Endothelial cell of umbilical vein (primary cell): ENCODE measurements at regions not wholly inside any gene's neighbourhood (a gene's known extent, or its start where the extent isn't known, plus 50 kb on each side); places are given as distances from the start of the nearest gene placed in this dataset.

Experiments used
- BruUV-seq: library from RNA; stranded (reverse); fragments of 400-500 nt; replicated peaks from 2 replicates; lab custom pipeline; 2021; lab: Mats Ljungman, UMichigan
- CTCF ChIA-PET: fragments of 300-600, 350-600 bp; sonication (Branson Sonifier 250); formaldehyde crosslinking; loops from one replicate; lab custom pipeline; 2021; ENCODE audit warnings: antibody characterized with exemption, inconsistent platforms; lab: Charles Lee
- POLR2A ChIA-PET: fragments of 300-600, 350-600 bp; sonication (Branson Sonifier 250); formaldehyde crosslinking; loops from one replicate; lab custom pipeline; 2021; ENCODE audit warnings: antibody characterized with exemption, inconsistent platforms; lab: Charles Lee
- DNase-seq: peaks from one replicate; pipeline ENCODE4 v3.0.0-alpha.2; 2011; ENCODE audit warnings: low read depth, low spot score
- FAIRE-seq: peaks from 2 replicates; lab custom pipeline; 2011; peaks lifted over from hg19 to GRCh38; lab: Jason Lieb, UNC
- H2AFZ ChIP-seq: 2 replicates; pipeline ENCODE4 v1.6.0; 2012; ENCODE audit warnings: low read depth, low read length, control low read depth, inconsistent platforms
- H3K27ac ChIP-seq: 2 replicates; pipeline ENCODE4 v1.5.1; 2011; ENCODE audit warnings: low read depth, mild to moderate bottlenecking, control low read depth, low read length, moderate library complexity; ENCODE audit not compliant: insufficient read depth
- H3K27me3 ChIP-seq, 2 experiments: 2 replicates each; pipeline versions ENCODE4 v1.6.0 to v1.6.1; 2011; ENCODE audit warnings: low read length in 2 of 2, mixed read lengths in 1 of 2; ENCODE audit not compliant: control insufficient read depth in 2 of 2, insufficient read depth in 2 of 2
- H3K36me3 ChIP-seq, 2 experiments: 2 replicates in 1 of 2; 3 replicates in 1 of 2; pipeline ENCODE4 v1.5.1; 2011; ENCODE audit warnings: low read length in 2 of 2, mild to moderate bottlenecking in 1 of 2, moderate library complexity in 1 of 2; ENCODE audit not compliant: control insufficient read depth in 2 of 2, insufficient read depth in 2 of 2; ENCODE audit errors: extremely low read depth in 1 of 2
- H3K4me1 ChIP-seq: 3 replicates; pipeline ENCODE4 v1.5.1; 2011; ENCODE audit warnings: mild to moderate bottlenecking, low read length; ENCODE audit not compliant: control insufficient read depth, insufficient read depth; ENCODE audit errors: extremely low read depth
- H3K4me2 ChIP-seq: 2 replicates; pipeline ENCODE4 v1.6.1; 2011; ENCODE audit warnings: low read length, control low read depth, mixed read lengths; ENCODE audit not compliant: insufficient read depth
- H3K4me3 ChIP-seq, 3 experiments: fragments of 200-600 bp in 1 of 3; sonication (generic), shearing (Covaris generic) in 1 of 3; replicated peaks in 1 of 3; 2 replicates each; pipeline ENCODE4 v1.5.1; 2011 to 2016; ENCODE audit warnings: control low read depth in 3 of 3, low read length in 3 of 3, mild to moderate bottlenecking in 2 of 3, inconsistent platforms in 1 of 3, low read depth in 1 of 3, moderate library complexity in 1 of 3; ENCODE audit not compliant: insufficient read depth in 1 of 3
- H3K79me2 ChIP-seq: 2 replicates; pipeline ENCODE4 v1.6.0; 2012; ENCODE audit warnings: low read length, inconsistent platforms; ENCODE audit not compliant: control insufficient read depth, insufficient read depth
- H3K9ac ChIP-seq: replicated peaks from 2 replicates; pipeline ENCODE3; 2011; ENCODE audit warnings: low read length, control low read depth; ENCODE audit not compliant: insufficient read depth; ENCODE audit errors: extremely low read depth
- H3K9me1 ChIP-seq: replicated peaks from 3 replicates; pipeline ENCODE4 v1.6.0; 2011; ENCODE audit warnings: mild to moderate bottlenecking, low read length; ENCODE audit not compliant: control insufficient read depth, insufficient read depth; ENCODE audit errors: extremely low read depth
- H3K9me3 ChIP-seq: replicated peaks from 2 replicates; pipeline ENCODE4 v1.5.1; 2012; ENCODE audit warnings: low read length, inconsistent platforms; ENCODE audit not compliant: control insufficient read depth, insufficient read depth
- H4K20me1 ChIP-seq: replicated peaks from 2 replicates; pipeline ENCODE3; 2011; ENCODE audit warnings: mild to moderate bottlenecking, low read length; ENCODE audit not compliant: control insufficient read depth, insufficient read depth; ENCODE audit errors: extremely low read depth
- CTCF ChIP-seq, 2 donors: IDR thresholded peaks; 1 replicate in 1 of 2; 2 replicates in 1 of 2; pipeline ENCODE4 v1.5.1; 2011; ENCODE audit warnings: low read length in 2 of 2, mild to moderate bottlenecking in 2 of 2, moderate library complexity in 2 of 2, control low read depth in 1 of 2, inconsistent platforms in 1 of 2, low read depth in 1 of 2; ENCODE audit not compliant: insufficient read depth in 1 of 2; ENCODE audit errors: extremely low read depth in 1 of 2
- EZH2 ChIP-seq: IDR thresholded peaks from 2 replicates; pipeline ENCODE4 v1.6.1; 2012; ENCODE audit warnings: borderline replicate concordance, low read depth, mild to moderate bottlenecking, moderate library complexity, low read length, inconsistent platforms; ENCODE audit not compliant: severe bottlenecking
- FOS ChIP-seq: IDR thresholded peaks from 2 replicates; pipeline ENCODE4 v1.6.1; 2011; ENCODE audit warnings: mild to moderate bottlenecking, low read length, moderate library complexity, borderline replicate concordance; ENCODE audit not compliant: insufficient read depth
- GATA2 ChIP-seq: IDR thresholded peaks from 2 replicates; pipeline ENCODE4 v1.7.0; 2011; ENCODE audit warnings: low read depth, mild to moderate bottlenecking, moderate library complexity, mixed read lengths, low read length; ENCODE audit not compliant: insufficient read length, insufficient read depth
- JUN ChIP-seq: IDR thresholded peaks from 2 replicates; pipeline ENCODE4 v1.6.1; 2011; ENCODE audit warnings: borderline replicate concordance, low read depth; ENCODE audit not compliant: insufficient read length, insufficient read depth
- MAX ChIP-seq: IDR thresholded peaks from 2 replicates; pipeline ENCODE4 v1.6.1; 2011; ENCODE audit not compliant: insufficient read depth, insufficient read length
- dilution Hi-C: fragments of 300-500 bp; cut with MboI; formaldehyde crosslinking; loops from one replicate; pipeline ENCODE4 v1.15.0; 2019; ENCODE audit warnings: low sequenced_read_pairs; ENCODE audit not compliant: extremely low pct_ligation_motif_present
- intact Hi-C: fragments of 100-400 bp; cut with micrococcal nuclease; formaldehyde crosslinking; loops from one replicate; pipeline ENCODE4 v1.10.0; 2022

- POLR2A ChIA-PET: no interaction called here
- Histone ChIP-seq H4K20me1 (no peaks in the 10 kb centered on the region), H3K9me3 (no peaks in the 10 kb centered on the region), H3K9me1 (no peaks in the 10 kb centered on the region), H3K36me3 (no peaks in the 10 kb centered on the region), H3K27me3 (no peaks in the 10 kb centered on the region), H3K27ac (no peak overlapping the region), H2AFZ (no peak overlapping the region), H3K9ac (no peak overlapping the region), H3K79me2 (no peaks in the 10 kb centered on the region), H3K4me3 (no peak overlapping the region), H3K4me2 (no peak overlapping the region), H3K4me1 (no peaks in the 10 kb centered on the region)
- dilution Hi-C loops: no loop called here
- FAIRE-seq (no peak), DNase-seq (no peak)
- BruUV-seq: no TSS peak
- intact Hi-C loops: no loop called here
- TF ChIP-seq EZH2 (no peak), FOS (no peak), GATA2 (no peak), MAX (no peak), CTCF (IDR thresholded peaks at IDR 0.05; ENCODE audit: extremely low read depth in 1 of 2, insufficient read depth in 1 of 2, low read depth in 1 of 2, low read length in 2 of 2) (no peak), JUN (no peak)
- CTCF ChIA-PET: no interaction called here
Measured at GRCh38 chr2:60285626-60286316, 267.7 kb downstream of the BCL11A start.
